NAMALWA (cell line): ENCODE measurements at regions not wholly inside any gene's neighbourhood (a gene's known extent, or its start where the extent isn't known, plus 50 kb on each side); places are given as distances from the start of the nearest gene placed in this dataset.

Experiments
- DNase-seq: peaks from one replicate; pipeline ENCODE4 v3.0.0-alpha.2; 2015; ENCODE audit warnings: low spot score

DNA sequence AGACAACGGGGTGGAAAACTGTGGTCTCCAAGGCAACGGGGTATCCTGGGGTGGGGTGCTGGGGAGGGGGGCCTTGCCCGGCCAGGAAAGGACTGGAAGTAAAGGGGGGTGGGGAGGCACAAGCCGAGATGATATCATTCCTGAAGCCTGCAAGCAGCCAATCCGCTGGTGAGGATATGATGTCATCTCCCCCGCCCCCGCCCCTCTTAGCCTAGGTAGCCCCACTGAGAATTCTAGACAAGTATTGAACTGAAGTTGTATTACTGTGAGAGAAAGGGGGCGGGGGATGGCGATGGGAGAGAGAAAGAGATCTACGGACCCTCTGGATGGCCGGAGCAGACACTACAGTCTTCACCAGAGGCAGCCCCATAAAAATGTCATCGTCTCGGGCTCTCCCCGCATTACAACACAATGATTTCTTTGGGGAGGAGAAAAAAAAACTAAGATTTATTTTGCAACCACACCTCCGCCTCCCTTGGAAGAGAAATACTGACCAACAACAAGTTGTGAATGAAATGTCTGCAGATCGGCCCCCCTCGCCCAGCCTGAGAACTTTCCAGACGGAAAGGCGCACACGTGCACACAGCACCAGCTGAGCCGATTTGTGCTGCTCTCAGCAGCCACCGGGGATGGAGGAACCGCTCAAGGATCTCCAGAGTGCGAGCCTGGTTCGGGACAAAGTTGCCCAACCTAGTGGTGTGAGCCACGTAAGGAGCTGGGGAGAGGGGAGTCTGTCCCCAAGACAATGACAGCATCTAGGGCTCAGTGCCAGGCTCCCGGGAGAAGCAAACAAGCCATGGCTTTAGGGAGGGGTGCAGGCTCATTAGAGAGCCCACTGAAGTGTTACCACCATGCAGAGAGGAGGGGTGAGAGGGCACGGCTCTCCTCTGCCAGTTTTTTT is 222.1 kb downstream of the SOX9 start:
- DNase-seq, result no peak

DNA sequence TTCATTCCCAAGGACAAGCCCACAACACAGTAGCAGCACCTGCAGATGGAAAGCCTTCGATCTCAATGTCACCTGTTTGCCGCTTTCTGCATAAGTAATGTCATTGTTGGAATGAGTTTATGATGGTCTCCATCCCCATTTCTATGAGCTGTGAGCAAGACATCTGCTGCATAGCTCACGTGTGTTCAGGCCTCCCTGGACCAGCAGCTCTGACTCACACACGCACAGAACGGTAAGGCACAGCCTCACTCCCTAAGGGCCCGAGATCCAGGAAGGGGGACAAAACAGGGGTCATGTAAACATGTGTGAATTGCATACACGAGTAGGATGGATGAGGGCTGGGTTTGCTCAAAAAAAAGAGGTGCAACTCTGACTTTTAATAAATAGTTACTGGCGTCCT is 223.1 kb downstream of the SOX9 start:
- DNase-seq, result no peak

DNA sequence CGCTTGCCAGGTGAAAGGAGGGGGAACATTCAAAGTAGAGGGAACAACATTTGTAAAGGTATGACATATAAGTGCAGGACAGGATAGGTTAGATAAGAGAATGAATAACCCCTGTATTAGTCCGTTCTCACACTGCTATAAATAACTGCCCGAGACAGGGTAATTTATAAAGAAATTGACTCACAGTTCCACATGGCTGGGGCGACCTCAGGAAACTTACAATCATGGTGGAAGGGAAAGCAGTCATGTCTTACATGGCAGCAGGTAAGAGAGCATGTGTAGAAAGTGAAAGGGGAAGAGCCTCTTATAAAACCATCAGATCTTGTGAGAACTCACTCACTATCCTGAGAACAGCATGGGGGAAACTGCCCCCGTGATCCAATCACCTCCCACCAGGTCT is 223.8 kb downstream of the SOX9 start:
- DNase-seq, result no peak

DNA sequence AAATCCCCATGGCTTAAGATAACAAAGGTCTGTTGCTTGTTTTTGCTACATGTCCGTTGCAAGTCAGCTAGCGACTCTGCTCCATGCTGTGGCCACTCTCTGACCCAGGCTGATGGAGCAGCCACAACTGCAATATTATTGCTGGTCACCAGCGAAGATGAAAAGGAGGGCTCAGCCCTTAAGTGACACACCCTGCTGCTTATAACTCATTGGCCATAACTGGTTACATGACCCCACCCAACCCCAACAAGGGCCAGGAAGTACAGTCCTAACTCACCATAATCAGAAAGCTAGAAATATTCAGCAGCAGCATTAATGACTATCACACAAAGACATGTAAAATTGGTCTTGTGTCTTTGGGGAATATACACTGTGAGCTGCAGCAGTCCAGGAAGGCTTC is 224.3 kb downstream of the SOX9 start:
- no peak for DNase-seq

DNA sequence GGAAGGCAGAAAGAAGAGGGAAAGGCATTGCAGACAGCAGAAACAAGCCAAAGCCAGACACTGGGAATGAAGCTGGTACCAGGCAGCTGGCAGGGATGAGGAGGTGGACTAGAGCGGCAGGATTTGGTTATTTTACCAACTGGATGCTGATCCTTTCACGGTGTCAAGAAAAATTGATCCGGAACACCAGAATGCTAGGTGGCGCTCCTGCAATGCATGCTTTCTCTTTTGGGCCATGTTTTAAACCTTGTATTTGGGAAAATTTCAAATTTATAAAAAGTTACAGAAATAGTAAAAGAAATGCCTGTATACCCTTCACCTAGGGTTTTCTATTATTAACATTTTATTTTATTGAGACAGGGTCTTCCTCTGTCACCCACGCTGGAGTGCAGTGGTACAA is 224.7 kb downstream of the SOX9 start:
- no peak for DNase-seq

DNA sequence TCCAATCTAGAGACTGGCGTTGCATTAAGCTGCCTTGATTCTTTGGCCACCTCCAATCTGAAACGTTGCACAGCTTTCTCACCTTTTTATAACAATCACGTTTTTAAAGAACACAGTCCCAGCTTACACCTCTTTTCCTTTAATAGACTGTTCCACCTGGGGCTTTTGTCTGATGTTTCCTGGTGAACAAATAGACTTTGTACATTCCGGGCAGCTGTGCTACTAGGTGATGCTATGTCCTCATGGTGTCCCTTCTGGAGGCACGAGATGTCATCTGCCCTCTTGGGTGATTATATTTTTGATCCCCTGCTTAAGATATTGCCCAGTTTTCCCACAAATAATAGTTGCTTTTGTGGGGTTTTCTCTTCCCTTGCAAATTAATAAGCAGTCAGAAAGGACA is 225.5 kb downstream of the SOX9 start:
- no peak for DNase-seq

DNA sequence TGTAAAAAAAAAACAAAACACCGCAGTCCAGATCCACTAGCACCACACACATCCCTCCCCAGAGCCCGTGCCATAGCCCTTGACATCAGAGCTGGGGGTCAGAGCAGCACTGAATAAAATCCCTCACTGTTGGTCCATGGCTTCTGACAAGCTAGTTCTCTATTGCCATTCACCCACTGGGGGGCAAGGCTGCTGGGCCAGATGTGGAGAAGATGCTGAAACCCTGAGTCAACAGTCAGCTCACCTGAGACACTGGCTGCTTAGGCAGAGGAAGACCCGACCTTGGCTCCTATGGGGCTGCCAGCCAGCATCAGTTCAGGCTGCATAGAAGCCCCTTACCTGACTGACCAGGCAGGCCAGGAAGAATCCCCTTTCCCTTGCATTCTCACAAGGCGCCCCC is 228.2 kb downstream of the SOX9 start:
- no peak for DNase-seq

DNA sequence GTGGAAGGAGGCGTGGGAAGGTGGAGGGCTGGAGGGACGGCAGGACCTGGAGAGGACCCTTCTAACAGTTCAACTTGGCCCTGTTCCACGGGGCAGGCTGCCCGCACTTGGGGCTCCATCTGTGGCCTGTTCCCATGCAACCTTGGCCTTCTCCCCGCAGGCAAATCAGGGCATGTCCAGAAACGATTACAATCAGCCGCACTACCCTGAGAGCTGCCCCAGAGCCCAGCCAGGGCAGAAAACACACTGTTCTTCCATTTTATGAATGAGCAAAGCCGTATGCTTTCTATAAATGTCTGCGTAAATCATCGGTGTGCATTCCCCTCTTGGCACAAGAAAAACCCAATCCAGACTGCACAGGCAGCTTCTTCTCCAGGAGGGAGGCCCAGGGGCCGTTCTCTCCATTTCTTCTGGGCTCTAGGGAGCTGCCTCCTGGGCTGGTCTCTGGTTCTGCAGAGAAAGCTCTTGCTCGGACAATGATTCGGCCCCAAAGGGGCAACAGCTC is 228.7 kb downstream of the SOX9 start:
- no peak for DNase-seq

DNA sequence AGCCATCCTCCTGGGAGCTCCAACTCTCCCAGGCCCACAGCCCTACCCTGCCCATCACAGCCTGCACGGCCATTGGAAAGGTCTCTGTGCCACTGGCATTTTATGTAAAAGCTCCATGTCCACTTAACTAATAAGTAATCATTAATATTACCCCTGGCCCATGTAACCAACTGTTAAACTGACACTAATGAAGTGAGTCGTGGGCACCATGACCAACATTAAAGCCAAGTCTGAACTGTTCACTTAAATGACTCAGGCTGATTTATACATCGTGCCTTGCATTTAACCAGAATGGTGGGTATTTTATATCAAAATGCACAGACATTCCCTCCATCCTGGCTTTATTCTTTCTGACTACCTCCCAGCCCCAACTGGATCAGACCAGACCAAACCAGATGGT is 229.3 kb downstream of the SOX9 start:
- no peak for DNase-seq

DNA sequence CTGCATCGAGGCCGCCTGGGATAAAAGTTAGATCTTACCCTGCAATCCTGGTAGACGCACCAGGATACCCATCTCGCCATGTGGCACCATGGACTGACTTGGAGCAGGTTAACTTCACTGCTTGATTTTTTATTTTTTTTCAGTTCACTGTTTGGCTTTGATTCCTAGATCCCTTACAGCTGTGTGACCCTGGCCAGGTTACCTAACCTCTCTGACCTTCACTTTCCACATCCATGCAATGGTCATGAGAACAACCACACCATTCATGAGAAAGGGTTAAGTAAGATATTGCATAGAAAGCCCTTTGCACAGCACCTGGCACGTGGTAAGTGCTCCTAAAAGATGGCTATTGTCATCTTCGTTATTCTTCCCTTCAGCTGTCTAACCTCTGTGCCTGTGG is 230.5 kb downstream of the SOX9 start:
- no peak for DNase-seq

DNA sequence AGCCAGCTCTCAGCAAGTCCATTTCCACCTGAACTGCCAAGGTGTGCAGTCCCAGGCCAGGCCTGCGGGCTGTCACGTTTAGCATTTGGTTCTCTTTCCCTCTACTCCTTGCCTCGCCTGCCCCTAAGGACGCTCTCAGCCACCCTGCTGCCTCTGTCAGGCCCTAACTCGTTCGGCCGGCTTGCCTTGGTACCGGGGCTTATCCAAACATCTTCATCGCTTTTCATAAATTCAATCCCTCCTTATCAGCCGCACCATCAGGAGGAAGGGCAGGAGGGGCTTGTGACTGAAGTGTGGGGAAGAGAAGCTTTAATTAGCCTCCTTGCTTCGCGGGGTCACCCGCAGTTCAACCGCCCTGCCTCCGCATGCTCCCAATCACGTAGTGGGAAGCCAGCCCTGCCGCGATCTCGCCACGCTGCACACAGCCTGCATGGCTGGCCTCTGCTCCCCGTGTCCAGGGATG is 231.1 kb downstream of the SOX9 start:
- DNase-seq, result no peak

DNA sequence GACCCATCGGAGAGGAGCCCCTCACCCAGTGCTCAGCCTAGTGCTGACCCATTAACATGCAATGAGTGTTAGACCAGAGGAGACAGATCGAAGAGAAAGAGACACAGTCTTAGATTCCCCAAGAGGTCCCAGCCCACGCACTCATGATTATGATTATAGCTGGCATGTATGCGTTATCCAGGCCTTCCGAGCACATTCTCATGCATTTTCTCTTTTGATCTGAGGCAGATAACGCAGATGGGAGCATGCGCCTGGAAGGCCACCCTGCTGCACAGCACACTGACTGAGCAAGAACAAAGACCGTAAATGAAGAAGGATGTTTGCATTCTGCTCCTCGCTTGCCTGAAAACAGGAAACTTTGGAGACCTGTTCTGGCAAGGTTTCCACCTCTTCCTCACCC is 232.7 kb downstream of the SOX9 start:
- DNase-seq, result no peak

DNA sequence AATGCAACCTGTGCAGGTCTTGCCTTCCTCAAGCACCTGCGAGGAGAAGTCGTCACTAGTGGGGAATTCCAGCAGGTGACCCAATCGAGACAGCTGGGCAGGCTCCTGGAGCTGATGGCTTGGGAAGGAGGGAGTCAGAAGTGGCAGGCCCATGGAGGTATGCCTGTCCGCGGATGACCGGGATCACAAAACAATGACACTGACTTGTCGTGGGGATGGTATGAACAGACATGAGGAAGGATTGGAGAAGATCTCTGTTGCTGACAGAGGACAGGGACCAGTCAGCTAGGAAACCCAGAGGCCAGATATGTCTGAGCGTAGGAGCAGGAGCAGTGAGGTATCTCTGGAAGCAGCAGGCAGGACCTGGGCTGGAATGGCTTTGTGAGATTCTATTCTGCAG is 233.3 kb downstream of the SOX9 start:
- DNase-seq, result no peak

DNA sequence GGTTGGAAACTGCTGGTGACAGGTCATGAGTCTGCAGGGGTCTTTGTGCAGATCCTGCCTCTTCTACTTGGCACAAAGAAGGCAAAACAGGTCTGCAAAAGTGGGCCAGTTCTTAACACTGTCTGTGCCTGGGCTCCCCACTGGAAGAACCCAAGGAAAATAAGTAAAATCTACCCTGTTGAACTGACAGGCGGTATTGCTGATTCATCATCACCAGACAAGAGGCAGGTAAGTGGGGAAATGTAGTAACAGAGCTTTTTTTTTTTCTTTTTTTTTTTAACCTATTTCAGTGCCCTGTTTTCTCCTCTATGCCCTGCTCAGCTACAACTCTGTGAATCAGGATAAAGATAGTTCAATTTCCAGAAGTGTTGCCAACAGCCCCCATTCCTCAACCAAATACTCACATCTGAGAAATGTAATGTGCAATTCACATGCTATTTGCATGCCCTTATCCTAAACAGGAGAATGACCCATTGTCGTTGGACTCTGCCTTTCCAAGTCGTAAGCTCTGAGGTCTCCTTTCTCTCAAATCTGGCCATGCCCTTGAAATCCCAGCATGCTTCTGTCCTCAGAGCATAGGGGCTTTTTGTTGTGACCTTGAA is 237.0 kb downstream of the SOX9 start:
- no peak for DNase-seq

DNA sequence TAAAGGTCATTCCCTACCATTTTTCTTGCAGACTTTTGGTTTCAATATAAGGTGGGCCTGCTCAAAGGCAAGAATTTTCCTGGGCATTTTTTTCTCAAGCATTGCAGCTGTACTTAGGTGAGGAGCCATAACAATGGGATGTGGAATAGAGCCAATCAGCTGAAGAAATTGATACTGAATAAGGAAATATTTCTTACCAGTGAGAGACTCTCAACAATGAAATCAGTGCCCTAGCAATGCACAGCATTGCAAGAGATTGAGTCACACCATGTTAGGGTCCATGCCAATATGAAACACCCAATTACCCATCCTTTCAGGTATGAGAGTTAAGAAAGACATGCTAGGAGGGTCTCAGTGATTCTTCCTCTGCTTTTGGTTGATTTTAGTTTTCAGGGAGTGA is 237.6 kb downstream of the SOX9 start:
- no peak for DNase-seq

DNA sequence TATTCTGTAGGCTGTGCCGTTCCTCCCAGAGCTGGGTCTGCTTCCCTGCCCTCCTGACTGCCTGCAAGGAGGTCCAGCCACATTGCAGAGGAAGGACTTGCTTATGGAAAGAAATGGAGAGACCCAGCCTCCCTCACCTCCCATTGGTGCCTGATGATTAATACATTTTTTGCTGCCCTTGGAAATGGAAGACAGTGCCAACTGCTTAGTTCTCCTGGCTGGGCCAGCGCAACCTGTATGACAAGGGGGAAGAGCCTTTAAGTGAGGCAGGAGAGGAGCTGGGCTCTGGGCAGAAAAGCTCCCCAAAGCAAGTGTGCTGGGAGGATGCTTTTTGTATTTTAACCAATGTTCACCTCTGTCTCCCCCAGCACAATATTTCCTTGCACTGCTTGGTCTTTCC is 238.5 kb downstream of the SOX9 start:
- DNase-seq, result no peak

DNA sequence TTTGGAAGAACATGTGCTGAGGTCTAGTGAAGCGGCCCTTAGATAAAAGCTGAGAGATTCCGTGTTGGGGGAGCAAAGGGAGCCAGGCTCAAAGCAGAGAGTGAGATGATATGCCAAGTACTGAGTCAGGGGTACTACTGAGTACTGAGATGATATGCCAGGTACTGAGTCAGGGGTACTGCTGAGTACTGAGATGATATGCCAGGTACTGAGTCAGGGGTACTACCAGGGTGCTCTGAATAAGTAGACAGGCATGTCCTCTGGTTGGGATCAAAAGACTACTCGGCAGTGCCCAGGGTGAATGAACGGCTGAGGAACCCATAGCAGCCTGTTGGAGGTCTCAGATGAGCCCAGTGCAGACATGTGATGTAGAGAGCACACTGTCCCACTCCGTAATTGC is 239.0 kb downstream of the SOX9 start:
- DNase-seq, result no peak

DNA sequence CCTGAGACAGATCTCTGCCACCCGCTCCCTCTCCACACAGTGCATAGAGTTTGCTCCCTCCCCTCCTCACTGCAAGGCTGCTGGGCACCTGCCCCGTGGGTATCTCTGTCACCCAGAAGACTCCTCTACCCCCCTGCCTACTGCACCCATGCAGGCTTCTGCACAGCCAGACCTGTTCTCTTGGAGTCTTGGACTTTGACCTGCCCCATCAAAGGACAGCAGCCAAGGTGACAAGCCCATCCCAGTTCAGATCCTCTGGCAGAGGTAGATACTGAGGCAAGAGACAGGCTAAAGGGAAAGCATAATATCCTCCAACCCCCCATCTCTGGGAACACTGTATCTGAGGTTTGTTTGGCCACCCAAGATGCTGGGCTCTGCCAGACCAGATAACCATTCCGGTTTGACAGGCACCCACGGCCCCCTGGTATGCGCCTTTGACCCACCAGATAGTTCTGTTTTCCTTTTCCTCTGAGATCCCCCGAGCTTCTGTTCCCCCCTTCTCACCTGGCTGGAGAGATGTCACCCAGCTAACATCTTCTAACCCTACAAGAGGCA is 239.6 kb downstream of the SOX9 start:
- DNase-seq, result no peak

DNA sequence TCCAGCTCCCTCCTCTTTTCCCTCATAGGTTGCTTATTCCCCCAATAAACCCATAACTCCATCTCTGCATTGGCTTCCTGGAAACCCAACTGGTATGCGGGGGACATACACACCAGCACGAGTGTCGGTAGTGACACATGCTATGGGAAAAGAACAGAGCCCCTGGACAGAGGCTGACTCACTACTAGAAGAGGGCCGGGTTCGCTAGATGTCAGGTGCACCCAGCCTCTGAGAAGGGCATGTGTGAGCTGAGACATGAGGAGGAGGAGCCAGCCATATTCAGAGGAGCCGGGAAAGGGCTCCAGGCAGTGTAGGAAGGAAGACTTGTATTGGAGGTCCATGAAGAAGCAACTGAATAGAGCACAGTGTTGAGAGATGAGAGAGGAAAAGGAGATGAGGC is 241.1 kb downstream of the SOX9 start:
- no peak for DNase-seq

DNA sequence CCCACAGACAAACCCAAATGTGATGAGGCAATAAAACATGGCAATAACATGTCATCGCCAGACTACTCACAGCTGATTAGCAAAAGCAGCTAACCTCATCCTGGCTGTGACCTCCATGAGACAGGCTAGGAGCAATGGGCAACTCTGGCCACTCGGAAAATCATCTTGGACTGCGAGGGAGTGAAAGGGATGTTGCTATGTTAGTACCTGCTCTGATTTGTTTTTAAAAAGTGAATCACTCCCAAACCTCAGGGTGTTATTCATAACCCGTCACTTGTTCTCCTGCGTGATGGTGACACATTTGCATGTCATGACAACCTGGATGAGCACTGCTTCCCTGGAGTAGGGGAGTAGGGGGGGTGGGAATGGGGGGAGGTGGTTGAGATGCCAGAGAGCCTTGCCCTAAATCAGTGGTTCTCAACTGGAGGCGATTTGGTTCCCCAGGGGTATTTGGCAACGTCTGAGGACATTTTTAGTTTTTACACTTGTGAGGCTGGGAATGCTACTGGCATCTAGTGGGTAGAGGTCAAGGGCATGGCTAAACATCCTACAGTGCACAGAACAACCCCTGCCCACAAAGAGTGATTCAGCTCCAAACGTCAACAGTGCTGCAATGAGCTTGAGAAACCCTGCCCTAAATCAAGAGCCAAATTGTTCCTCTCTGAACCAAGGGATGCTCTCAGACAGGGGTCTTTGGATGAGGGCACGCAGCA is 241.7 kb downstream of the SOX9 start:
- no peak for DNase-seq

DNA sequence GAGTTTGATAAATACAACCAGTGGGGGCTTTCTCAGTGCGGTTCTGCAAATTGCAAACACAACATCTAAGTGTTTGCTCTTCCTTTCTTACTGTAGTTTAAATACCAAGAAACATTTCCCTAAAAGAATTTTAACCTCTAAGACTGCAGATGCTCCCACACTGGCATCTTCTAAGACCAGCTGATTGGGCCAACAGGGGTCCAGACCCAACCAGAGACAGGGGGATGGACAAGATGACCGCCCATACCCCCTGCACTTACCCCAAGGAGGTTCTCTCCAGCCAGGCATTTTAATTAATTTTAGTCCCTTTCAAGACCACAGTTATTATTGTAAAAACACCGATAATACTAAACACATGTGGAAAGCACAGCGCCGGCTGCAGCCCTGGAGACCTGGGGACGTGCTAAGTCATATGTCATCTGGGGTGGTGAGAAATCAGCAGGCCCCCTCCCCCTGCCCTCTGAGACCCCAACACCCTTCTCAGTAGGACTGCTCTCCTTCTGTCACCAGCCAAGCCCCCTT is 242.3 kb downstream of the SOX9 start:
- DNase-seq, result no peak

DNA sequence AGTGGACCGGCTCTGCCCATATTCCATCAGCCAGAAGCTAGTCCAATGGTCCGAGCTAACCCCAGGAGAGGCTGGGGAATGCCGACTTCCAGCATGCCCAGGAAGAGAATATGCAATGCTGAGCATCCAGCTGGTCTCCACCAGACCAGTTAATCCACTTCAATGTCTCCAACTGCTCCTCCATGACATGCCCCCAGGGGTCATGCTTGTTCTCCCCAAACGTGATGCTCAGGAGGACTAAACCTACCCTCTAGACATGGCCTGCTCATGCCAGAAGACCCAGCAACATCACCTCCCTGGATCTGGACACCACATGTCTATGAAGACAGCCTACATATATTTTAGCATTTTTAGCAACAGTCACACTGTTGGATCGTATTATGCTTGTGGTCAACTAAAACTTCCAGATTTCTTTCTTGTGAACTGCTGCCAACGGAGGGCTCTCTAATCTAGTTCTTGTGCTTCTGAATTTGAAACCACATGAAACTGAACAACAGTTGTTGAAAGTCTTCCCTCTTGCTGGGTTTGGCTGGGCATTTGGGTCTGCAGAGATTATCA is 245.1 kb downstream of the SOX9 start:
- DNase-seq, result no peak
